Tibial artery (tissue), 4 donors: ENCODE measurements at regions not wholly inside any gene's neighbourhood (a gene's known extent, or its start where the extent isn't known, plus 50 kb on each side); places are given as distances from the start of the nearest gene placed in this dataset.
A peak's percentile ranks its signal among the peaks of the same experiment; 100 is the strongest.

Experiments used
- DNase-seq, 2 donors: peaks; one replicate each; pipeline ENCODE4 v3.0.0-alpha.2; 2019
- H3K27ac ChIP-seq, 2 donors: fragments of 200-600 bp; sonication (generic) in 1 of 2; 1 replicate in 1 of 2; 2 replicates in 1 of 2; pipeline ENCODE4 v1.5.1; 2018 to 2019; ENCODE audit warnings: mild to moderate bottlenecking in 1 of 2
- H3K27me3 ChIP-seq, 2 donors: fragments of 200-600 bp; sonication (generic) in 1 of 2; one replicate each; pipeline versions ENCODE4 v1.5.1 to v1.6.0; 2016 to 2019
- H3K36me3 ChIP-seq, 3 donors: fragments of 200-600 bp; sonication (generic) in 2 of 3; one replicate each; pipeline ENCODE4 v1.5.1; 2016 to 2019; ENCODE audit warnings: mild to moderate bottlenecking in 2 of 3
- H3K4me1 ChIP-seq, 4 donors: fragments of 200-600 bp; sonication (generic) in 2 of 4; 1 replicate in 3 of 4; 2 replicates in 1 of 4; pipeline ENCODE4 v1.5.1; 2016 to 2019
- H3K4me3 ChIP-seq, 2 donors: fragments of 200-600 bp; sonication (generic) in 1 of 2; 1 replicate in 1 of 2; 2 replicates in 1 of 2; pipeline ENCODE4 v1.5.1; 2018 to 2019; ENCODE audit warnings: mild to moderate bottlenecking in 2 of 2
- H3K9me3 ChIP-seq, 3 donors: fragments of 200-600 bp; sonication (generic) in 1 of 3; one replicate each; pipeline ENCODE4 v1.5.1; 2016 to 2019
- intact Hi-C: fragments of 100-400 bp; cut with DNase I; formaldehyde crosslinking; loops from one replicate; pipeline ENCODE4 v1.15.0; 2023; ENCODE audit warnings: low total_unique reads
- TF ChIP-seq, protein P1 (sequence below), 2 experiments: fragments of 200-600 bp in 1 of 2; fragments of 450-650 bp in 1 of 2; IDR thresholded peaks; one replicate each; pipeline ENCODE4 v1.5.1; 2017 to 2019; ENCODE audit warnings: antibody characterized with exemption in 2 of 2, mild to moderate bottlenecking in 1 of 2, moderate library complexity in 1 of 2

DNA sequence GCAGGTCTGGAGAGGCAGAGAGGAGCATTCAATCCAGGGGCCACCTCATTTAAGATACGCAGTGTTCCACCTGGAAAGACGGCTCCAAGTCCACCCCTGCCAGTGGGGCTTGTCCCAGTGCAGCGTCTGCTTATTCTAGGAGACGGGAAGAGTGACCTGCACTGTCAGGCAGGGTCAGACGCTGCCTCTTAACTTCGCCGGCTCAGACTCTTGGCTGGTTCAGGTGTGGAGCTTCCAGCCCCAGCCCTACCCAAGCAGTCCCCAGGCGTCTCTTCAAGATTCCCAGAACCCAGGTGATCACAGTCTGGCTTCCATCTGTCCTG lies 208.5 kb downstream of the TFCP2L1 start:
- TF ChIP-seq, protein P1, sequence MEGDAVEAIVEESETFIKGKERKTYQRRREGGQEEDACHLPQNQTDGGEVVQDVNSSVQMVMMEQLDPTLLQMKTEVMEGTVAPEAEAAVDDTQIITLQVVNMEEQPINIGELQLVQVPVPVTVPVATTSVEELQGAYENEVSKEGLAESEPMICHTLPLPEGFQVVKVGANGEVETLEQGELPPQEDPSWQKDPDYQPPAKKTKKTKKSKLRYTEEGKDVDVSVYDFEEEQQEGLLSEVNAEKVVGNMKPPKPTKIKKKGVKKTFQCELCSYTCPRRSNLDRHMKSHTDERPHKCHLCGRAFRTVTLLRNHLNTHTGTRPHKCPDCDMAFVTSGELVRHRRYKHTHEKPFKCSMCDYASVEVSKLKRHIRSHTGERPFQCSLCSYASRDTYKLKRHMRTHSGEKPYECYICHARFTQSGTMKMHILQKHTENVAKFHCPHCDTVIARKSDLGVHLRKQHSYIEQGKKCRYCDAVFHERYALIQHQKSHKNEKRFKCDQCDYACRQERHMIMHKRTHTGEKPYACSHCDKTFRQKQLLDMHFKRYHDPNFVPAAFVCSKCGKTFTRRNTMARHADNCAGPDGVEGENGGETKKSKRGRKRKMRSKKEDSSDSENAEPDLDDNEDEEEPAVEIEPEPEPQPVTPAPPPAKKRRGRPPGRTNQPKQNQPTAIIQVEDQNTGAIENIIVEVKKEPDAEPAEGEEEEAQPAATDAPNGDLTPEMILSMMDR (IDR thresholded peaks at IDR 0.05) = no peak
- DNase-seq = no peak
- H3K4me1 ChIP-seq = peaks cover 0 to 18% (median 8%) of the 10 kb centered on the region in 4 donors
- H3K27me3 ChIP-seq = peaks cover 0 to 62% of the 10 kb centered on the region in 2 donors
- intact Hi-C loops = loop anchor here (10.0 kb wide), 1 partner anchor 732 kb away; the partner anchor contains the start of gene INHBB
- no peak overlapping the region for H3K27ac ChIP-seq
- H3K9me3 ChIP-seq = no peaks in the 10 kb centered on the region
- H3K4me3 ChIP-seq = no peak overlapping the region
- H3K36me3 ChIP-seq = no peaks in the 10 kb centered on the region

DNA sequence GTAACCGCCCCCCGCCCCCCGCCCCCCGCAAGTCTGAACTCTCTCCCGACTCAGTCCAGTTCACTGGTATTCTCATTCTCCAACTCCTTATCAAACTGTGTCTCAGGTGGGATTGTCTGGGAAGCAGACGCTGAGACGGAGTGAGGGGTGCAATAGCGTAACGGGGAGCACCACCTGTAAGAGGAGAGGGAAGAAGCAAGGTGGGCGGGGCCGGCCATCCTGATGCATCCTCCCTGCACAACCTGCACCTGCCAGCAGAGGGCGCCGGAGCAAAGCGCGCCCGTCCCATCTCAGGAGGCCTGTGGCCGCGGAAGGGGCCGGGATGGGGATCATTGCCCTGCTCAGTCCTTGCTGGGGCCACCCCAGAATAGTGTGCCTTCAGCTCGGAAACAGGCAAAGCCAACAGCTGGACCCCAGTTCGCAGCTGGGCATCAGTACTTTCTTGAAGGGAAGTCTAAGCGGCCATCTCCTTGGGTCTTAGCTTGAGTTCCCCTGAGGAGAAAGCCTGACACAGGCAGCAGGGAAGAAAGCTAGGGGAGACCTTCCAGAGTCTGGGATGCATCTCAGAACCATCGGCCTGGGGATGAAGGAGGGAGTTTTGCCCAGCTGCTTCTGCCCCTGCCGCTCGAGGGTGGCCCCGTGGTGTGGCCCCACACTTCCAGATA lies 208.0 kb downstream of the TFCP2L1 start:
- DNase-seq = peak; percentile 42 to 74

GRCh38 chr2:121078899-121079298 lies 206.1 kb downstream of the TFCP2L1 start:
- no peak for DNase-seq
- intact Hi-C loops = loop anchor here (10.0 kb wide), 1 partner anchor 734 kb away; the partner anchor contains the start of gene INHBB
- H3K27ac ChIP-seq = no peak overlapping the region
- H3K27me3 ChIP-seq = peaks cover 0 to 61% of the 10 kb centered on the region in 2 donors
- no peaks in the 10 kb centered on the region for H3K36me3 ChIP-seq
- H3K4me1 ChIP-seq = peaks cover 0 to 18% (median 8%) of the 10 kb centered on the region in 4 donors
- no peaks in the 10 kb centered on the region for H3K9me3 ChIP-seq
- no peak overlapping the region for H3K4me3 ChIP-seq
- TF ChIP-seq, protein P1 (IDR thresholded peaks at IDR 0.05) = no peak

More for the DNA sequence above, 208.0 kb downstream of the TFCP2L1 start:
- Histone ChIP-seq H3K4me3 (no peak overlapping the region), H3K4me1 (peaks cover 0 to 18% (median 8%) of the 10 kb centered on the region in 4 donors), H3K36me3 (no peaks in the 10 kb centered on the region), H3K9me3 (no peaks in the 10 kb centered on the region), H3K27ac (no peak overlapping the region), H3K27me3 (peaks cover 0 to 62% of the 10 kb centered on the region in 2 donors)
- intact Hi-C loops = loop anchor here (10.0 kb wide), 1 partner anchor 732 kb away; the partner anchor contains the start of gene INHBB
- TF ChIP-seq, protein P1 (IDR thresholded peaks at IDR 0.05) = peak; percentile 55 to 78

DNA sequence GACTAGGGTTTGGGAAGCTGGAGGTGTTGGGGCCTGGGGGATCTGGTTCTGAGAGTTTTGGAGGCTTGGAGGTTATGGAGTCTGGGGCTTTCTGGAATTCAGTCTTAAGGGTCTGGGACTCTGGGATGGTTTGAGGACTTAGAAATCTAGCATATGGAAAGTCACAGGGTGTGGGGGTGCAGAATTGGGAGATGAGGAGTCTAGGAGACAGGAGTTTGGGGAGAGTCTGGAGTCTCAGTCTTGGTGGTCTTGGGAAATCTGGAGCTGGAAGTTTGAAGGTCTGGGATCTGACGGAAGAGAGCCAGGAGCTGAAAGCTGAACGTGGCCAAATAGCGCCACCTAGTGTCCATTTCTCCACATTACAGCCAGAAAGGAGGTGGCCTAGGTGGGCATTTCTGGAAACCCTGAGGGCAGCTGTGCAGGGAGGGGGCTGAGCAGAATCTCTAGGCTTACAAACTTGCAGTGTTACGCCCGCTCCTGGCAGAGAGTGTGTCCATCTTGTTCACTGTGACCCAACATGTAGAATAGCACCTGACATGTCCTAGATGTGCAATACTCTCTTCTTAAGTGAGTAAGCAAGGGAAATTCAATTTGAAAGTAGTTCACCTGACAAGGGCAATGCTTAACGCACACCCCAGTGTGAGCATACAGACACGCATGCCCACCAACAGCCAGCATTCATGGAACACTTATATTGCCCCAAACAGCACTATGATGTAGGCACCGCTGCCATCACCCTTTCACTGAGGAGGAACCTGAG lies 204.8 kb downstream of the TFCP2L1 start:
- Histone ChIP-seq H3K9me3 (no peaks in the 10 kb centered on the region), H3K27ac (no peak overlapping the region), H3K36me3 (no peaks in the 10 kb centered on the region), H3K4me3 (no peak overlapping the region), H3K27me3 (peaks cover 0 to 57% of the 10 kb centered on the region in 2 donors), H3K4me1 (peaks cover 0 to 15% (median 6%) of the 10 kb centered on the region in 4 donors)
- DNase-seq = no peak
- TF ChIP-seq, protein P1 (IDR thresholded peaks at IDR 0.05) = peak; percentile 91
- intact Hi-C loops = loop anchor here (2.0 kb wide), 1 partner anchor 385 kb away; no protein-coding TSS in a partner anchor

GRCh38 chr2:121081701-121082100 lies 203.3 kb downstream of the TFCP2L1 start:
- H3K4me1 ChIP-seq = peaks cover 0 to 5% (median 0%) of the 10 kb centered on the region in 4 donors
- TF ChIP-seq, protein P1 (IDR thresholded peaks at IDR 0.05) = no peak
- DNase-seq = no peak
- no peaks in the 10 kb centered on the region for H3K9me3 ChIP-seq
- intact Hi-C loops = loop anchor here (2.0 kb wide), 1 partner anchor 387 kb away; no protein-coding TSS in a partner anchor
- H3K27me3 ChIP-seq = peaks cover 0 to 49% of the 10 kb centered on the region in 2 donors
- no peak overlapping the region for H3K4me3 ChIP-seq
- H3K36me3 ChIP-seq = no peaks in the 10 kb centered on the region
- no peak overlapping the region for H3K27ac ChIP-seq
